GM04503 (cell line): ENCODE measurements at regions not wholly inside any gene's neighbourhood (a gene's known extent, or its start where the extent isn't known, plus 50 kb on each side); places are given as distances from the start of the nearest gene placed in this dataset.

Experiments
- DNase-seq: peaks from one replicate; pipeline ENCODE4 v3.0.0-alpha.2; 2012; ENCODE audit warnings: low read depth

GRCh38 chr7:26553582-26553981, 261.9 kb downstream of the SNX10 start:
- DNase-seq, result no peak

GRCh38 chr7:26554952-26555351, 263.3 kb downstream of the SNX10 start:
- no peak for DNase-seq

GRCh38 chr7:26556061-26556881, 264.6 kb downstream of the SNX10 start:
- DNase-seq, result no peak

GRCh38 chr7:26560526-26561256, 269.0 kb downstream of the SNX10 start:
- no peak for DNase-seq

GRCh38 chr7:26562841-26563240, 271.2 kb downstream of the SNX10 start:
- no peak for DNase-seq

- DNase-seq, result no peak
Measured at GRCh38 chr7:26563406-26563805, 271.7 kb downstream of the SNX10 start.

- no peak for DNase-seq
Measured at GRCh38 chr7:26567266-26567665, 275.6 kb downstream of the SNX10 start.

- no peak for DNase-seq
Measured at GRCh38 chr7:26574476-26574875, 282.8 kb downstream of the SNX10 start.

- no peak for DNase-seq
Measured at GRCh38 chr7:26580064-26580591, 284.3 kb downstream of the SKAP2 start.

GRCh38 chr7:26580711-26581110, 283.7 kb downstream of the SKAP2 start:
- no peak for DNase-seq

GRCh38 chr7:26583094-26583648, 281.2 kb downstream of the SKAP2 start:
- no peak for DNase-seq

GRCh38 chr7:26584326-26584725, 280.1 kb downstream of the SKAP2 start:
- DNase-seq, result no peak

GRCh38 chr7:26584987-26585665, 279.3 kb downstream of the SKAP2 start:
- no peak for DNase-seq

GRCh38 chr7:26587536-26587935, 276.9 kb downstream of the SKAP2 start:
- no peak for DNase-seq

- no peak for DNase-seq
Measured at GRCh38 chr7:26588511-26588910, 275.9 kb downstream of the SKAP2 start.

GRCh38 chr7:26590709-26591108, 273.7 kb downstream of the SKAP2 start:
- DNase-seq, result no peak

GRCh38 chr7:26592011-26592410, 272.4 kb downstream of the SKAP2 start:
- no peak for DNase-seq

- DNase-seq, result no peak
Measured at GRCh38 chr7:26593393-26593792, 271.0 kb downstream of the SKAP2 start.

- DNase-seq, result no peak
Measured at GRCh38 chr7:26593896-26594295, 270.5 kb downstream of the SKAP2 start.

GRCh38 chr7:26594553-26594952, 269.8 kb downstream of the SKAP2 start:
- no peak for DNase-seq

GRCh38 chr7:26598867-26599266, 265.5 kb downstream of the SKAP2 start:
- no peak for DNase-seq

GRCh38 chr7:26599982-26600381, 264.4 kb downstream of the SKAP2 start:
- DNase-seq, result no peak
